B cell (primary cell): ENCODE measurements at regions not wholly inside any gene's neighbourhood (a gene's known extent, or its start where the extent isn't known, plus 50 kb on each side); places are given as distances from the start of the nearest gene placed in this dataset.

Experiments
- EZH2 ChIP-seq: IDR thresholded peaks from 2 replicates; pipeline ENCODE4 v1.6.1; 2012; ENCODE audit warnings: borderline replicate concordance, low read depth, mild to moderate bottlenecking, moderate library complexity, low read length; ENCODE audit not compliant: insufficient read depth, poor library complexity, severe bottlenecking
- TF ChIP-seq, protein P1 (sequence below): fragments of 200-600 bp; IDR thresholded peaks from one replicate; pipeline ENCODE4 v1.8.0; 2022; ENCODE audit warnings: antibody characterized with exemption, mild to moderate bottlenecking

DNA sequence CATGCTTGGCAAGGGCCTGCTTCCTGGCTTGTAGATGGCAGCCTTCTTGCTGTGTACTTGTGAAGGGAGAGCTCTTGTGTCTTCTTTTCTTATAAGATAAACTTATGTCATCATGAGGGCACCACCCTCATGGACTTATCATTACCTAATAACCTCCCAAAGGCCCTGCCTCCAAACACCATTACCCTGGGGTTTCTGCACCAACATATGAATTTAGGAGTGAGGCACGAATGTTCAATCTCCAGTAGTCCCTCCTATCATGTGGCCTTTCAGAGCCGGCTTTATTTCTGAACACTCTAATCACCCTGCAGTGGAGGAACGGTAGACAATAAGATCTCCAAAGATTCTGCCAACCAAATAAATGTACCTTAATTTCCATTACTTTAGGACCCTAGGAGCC lies 144.3 kb downstream of the ABCC12 start:
- TF ChIP-seq, protein P1, sequence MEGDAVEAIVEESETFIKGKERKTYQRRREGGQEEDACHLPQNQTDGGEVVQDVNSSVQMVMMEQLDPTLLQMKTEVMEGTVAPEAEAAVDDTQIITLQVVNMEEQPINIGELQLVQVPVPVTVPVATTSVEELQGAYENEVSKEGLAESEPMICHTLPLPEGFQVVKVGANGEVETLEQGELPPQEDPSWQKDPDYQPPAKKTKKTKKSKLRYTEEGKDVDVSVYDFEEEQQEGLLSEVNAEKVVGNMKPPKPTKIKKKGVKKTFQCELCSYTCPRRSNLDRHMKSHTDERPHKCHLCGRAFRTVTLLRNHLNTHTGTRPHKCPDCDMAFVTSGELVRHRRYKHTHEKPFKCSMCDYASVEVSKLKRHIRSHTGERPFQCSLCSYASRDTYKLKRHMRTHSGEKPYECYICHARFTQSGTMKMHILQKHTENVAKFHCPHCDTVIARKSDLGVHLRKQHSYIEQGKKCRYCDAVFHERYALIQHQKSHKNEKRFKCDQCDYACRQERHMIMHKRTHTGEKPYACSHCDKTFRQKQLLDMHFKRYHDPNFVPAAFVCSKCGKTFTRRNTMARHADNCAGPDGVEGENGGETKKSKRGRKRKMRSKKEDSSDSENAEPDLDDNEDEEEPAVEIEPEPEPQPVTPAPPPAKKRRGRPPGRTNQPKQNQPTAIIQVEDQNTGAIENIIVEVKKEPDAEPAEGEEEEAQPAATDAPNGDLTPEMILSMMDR: no peak
- no peak for TF ChIP-seq EZH2
